HL-60 (cell line): ENCODE measurements at regions not wholly inside any gene's neighbourhood (a gene's known extent, or its start where the extent isn't known, plus 50 kb on each side); places are given as distances from the start of the nearest gene placed in this dataset.

Experiments used
- DNase-seq, 2 experiments: peaks; one replicate each; pipeline ENCODE4 v3.0.0-alpha.2; 2010 to 2020; ENCODE audit warnings: low read depth in 1 of 2, low spot score in 1 of 2
- H3K27ac ChIP-seq: fragments of 250-450 bp; sonication (Bioruptor Pico); replicated peaks from 2 replicates; pipeline ENCODE4 v1.5.1; 2020; ENCODE audit warnings: mild to moderate bottlenecking, moderate library complexity
- H3K27me3 ChIP-seq: fragments of 250-450 bp; sonication (Bioruptor Pico); 2 replicates; pipeline ENCODE4 v1.5.1; 2021; ENCODE audit warnings: mild to moderate bottlenecking, moderate library complexity; ENCODE audit not compliant: insufficient read depth, poor library complexity, severe bottlenecking
- H3K4me3 ChIP-seq: replicated peaks from 2 replicates; pipeline ENCODE4 v1.5.1; 2011; ENCODE audit warnings: mild to moderate bottlenecking, control low read depth, low read length; ENCODE audit not compliant: insufficient read depth
- GABPA ChIP-seq: IDR thresholded peaks from 2 replicates; pipeline ENCODE4 v1.6.1; 2012; ENCODE audit warnings: low read depth
- POLR2AphosphoS5 ChIP-seq: IDR thresholded peaks from 2 replicates; pipeline ENCODE4 v1.6.1; 2012; ENCODE audit warnings: low read depth
- SPI1 ChIP-seq: IDR thresholded peaks from 2 replicates; pipeline ENCODE4 v1.6.1; 2012; ENCODE audit warnings: low read depth, mild to moderate bottlenecking, borderline replicate concordance
- TF ChIP-seq, protein P1 (sequence below): IDR thresholded peaks from one replicate; pipeline ENCODE4 v1.5.1; 2011; ENCODE audit warnings: low read length, control low read depth, inconsistent platforms; ENCODE audit not compliant: insufficient read depth
- TF ChIP-seq, protein P2 (sequence below): IDR thresholded peaks from 2 replicates; pipeline ENCODE4 v1.6.1; 2012; ENCODE audit warnings: low read depth; ENCODE audit not compliant: insufficient replicate concordance

DNA sequence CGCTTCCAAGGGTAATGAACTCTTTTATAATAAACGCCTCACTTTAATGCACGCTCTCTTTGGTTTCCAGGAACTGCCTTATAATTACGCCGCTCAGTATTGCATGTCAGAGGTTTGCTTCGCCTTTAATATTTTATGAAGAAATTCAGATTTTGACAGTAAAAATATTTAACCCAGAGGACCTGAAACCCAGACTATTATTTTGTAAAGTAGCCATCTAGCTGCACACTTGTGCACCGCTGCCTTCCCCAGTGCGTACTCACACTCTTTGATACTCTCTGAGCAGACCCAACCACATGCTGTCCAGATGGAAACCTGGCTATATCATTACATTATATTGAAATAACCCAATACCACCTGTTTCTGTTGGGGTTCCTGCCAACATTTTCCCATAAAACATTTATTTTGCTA lies 270.1 kb downstream of the C1D start:
- H3K27me3 ChIP-seq = no peaks in the 10 kb centered on the region
- H3K27ac ChIP-seq = no peak overlapping the region
- TF ChIP-seq, protein P1, sequence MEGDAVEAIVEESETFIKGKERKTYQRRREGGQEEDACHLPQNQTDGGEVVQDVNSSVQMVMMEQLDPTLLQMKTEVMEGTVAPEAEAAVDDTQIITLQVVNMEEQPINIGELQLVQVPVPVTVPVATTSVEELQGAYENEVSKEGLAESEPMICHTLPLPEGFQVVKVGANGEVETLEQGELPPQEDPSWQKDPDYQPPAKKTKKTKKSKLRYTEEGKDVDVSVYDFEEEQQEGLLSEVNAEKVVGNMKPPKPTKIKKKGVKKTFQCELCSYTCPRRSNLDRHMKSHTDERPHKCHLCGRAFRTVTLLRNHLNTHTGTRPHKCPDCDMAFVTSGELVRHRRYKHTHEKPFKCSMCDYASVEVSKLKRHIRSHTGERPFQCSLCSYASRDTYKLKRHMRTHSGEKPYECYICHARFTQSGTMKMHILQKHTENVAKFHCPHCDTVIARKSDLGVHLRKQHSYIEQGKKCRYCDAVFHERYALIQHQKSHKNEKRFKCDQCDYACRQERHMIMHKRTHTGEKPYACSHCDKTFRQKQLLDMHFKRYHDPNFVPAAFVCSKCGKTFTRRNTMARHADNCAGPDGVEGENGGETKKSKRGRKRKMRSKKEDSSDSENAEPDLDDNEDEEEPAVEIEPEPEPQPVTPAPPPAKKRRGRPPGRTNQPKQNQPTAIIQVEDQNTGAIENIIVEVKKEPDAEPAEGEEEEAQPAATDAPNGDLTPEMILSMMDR = no peak
- TF ChIP-seq POLR2AphosphoS5 (no peak), GABPA (no peak), SPI1 (no peak)
- TF ChIP-seq, protein P2, sequence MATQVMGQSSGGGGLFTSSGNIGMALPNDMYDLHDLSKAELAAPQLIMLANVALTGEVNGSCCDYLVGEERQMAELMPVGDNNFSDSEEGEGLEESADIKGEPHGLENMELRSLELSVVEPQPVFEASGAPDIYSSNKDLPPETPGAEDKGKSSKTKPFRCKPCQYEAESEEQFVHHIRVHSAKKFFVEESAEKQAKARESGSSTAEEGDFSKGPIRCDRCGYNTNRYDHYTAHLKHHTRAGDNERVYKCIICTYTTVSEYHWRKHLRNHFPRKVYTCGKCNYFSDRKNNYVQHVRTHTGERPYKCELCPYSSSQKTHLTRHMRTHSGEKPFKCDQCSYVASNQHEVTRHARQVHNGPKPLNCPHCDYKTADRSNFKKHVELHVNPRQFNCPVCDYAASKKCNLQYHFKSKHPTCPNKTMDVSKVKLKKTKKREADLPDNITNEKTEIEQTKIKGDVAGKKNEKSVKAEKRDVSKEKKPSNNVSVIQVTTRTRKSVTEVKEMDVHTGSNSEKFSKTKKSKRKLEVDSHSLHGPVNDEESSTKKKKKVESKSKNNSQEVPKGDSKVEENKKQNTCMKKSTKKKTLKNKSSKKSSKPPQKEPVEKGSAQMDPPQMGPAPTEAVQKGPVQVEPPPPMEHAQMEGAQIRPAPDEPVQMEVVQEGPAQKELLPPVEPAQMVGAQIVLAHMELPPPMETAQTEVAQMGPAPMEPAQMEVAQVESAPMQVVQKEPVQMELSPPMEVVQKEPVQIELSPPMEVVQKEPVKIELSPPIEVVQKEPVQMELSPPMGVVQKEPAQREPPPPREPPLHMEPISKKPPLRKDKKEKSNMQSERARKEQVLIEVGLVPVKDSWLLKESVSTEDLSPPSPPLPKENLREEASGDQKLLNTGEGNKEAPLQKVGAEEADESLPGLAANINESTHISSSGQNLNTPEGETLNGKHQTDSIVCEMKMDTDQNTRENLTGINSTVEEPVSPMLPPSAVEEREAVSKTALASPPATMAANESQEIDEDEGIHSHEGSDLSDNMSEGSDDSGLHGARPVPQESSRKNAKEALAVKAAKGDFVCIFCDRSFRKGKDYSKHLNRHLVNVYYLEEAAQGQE = no peak
- no peak overlapping the region for H3K4me3 ChIP-seq
- no peak for DNase-seq

DNA sequence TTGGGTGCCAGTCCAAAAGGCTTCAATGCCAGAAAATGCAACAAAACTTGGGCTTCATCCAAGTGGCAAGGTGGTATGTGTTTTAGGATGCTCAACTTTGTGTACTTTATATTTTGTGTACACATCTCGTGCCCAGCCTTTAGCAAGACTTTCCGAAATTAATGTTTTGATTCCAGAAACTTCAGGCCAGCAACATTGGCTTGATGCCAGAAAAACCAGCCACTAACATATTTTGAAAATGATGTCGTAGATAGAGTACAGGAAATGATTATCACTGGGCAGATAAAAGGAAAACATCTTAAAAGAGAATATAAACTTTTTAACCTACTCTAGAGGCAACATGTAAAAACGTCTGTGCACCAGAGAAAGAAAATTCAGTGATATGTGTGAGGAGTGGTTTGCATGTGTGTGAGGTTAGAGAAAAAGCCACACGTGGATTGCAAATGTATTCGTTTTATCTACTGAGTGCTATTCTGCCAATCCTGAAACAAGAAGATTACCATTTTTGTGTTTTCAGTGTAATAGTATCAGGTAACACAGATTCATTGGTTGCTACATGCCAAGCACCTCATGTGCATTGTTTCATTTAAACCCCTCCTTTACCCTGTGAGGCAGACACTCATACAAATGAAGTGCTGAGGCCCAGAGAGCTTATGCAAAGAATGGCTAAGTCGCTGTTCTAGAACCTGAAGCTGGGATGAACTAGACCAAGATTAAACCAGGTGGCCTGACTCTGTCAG lies 264.8 kb downstream of the C1D start:
- DNase-seq = no peak
- H3K4me3 ChIP-seq = no peak overlapping the region
- no peaks in the 10 kb centered on the region for H3K27me3 ChIP-seq
- H3K27ac ChIP-seq = no peak overlapping the region
- no peak for TF ChIP-seq GABPA
- TF ChIP-seq, protein P1 = no peak
- no peak for TF ChIP-seq SPI1
- TF ChIP-seq POLR2AphosphoS5 = no peak
- TF ChIP-seq, protein P2 = no peak

DNA sequence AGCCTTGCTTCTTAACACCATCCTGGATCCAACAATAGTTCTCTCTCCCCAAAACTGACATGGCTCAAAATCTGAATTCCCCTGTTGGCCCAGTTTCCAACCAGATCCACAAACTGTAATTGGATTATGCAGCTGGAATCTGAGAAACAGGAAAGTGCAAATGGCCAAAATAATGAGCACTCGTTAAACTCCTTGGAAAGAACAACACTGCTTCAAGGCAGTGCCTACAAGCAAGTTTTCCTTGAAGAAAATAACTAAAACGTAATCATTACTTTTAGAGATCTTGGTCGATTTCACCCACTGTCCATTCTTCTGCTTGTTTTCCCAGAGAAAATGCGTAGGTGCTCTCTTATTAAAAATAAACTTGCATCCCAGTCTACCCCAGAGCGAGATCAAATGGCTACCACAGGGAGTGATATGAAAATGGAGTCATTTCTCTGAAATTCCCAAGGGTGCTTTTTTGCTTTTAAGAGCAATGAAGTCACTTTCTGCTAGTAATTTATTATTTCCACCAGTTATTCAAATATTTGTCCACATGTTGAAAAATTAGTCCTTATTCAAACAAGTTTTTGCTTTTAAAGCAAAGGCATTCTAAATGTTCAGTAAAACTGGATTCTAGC lies 264.2 kb downstream of the C1D start:
- Histone ChIP-seq H3K27ac (no peak overlapping the region), H3K4me3 (no peak overlapping the region), H3K27me3 (no peaks in the 10 kb centered on the region)
- DNase-seq = no peak
- TF ChIP-seq POLR2AphosphoS5 = no peak
- no peak for TF ChIP-seq SPI1
- TF ChIP-seq, protein P2 = no peak
- TF ChIP-seq, protein P1 = no peak
- TF ChIP-seq GABPA = no peak
